GM10266 (cell line): ENCODE measurements at regions not wholly inside any gene's neighbourhood (a gene's known extent, or its start where the extent isn't known, plus 50 kb on each side); places are given as distances from the start of the nearest gene placed in this dataset.

Source experiments
- DNase-seq: peaks from one replicate; pipeline ENCODE4 v3.0.0; 2012; ENCODE audit errors: extremely low spot score
- TF ChIP-seq, protein P1 (sequence below): IDR thresholded peaks from 2 replicates; pipeline ENCODE4 v1.5.1; 2012; ENCODE audit warnings: mild to moderate bottlenecking, low read depth; ENCODE audit not compliant: control insufficient read depth, insufficient read depth; ENCODE audit errors: missing control alignments

DNA sequence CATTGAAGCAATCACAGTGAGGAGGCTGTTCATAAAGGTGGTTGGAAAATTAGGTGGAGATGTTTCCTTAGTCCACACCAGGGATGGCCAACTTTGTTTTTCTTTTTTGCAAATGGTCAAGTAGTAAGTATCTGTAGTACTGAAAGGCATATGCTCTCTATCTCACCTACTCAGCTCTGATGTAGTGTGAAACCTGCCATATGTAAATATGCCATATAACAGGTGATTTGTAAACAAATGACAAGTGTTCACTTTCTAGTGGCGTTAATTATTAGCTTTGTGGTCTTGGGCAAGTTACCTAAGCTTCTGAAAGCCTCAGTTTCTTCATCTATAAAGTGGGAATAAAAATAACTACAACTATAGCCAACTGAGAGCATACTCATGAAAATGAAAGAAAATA lies 421.4 kb upstream of the LCORL start:
- DNase-seq: no peak
- TF ChIP-seq, protein P1, sequence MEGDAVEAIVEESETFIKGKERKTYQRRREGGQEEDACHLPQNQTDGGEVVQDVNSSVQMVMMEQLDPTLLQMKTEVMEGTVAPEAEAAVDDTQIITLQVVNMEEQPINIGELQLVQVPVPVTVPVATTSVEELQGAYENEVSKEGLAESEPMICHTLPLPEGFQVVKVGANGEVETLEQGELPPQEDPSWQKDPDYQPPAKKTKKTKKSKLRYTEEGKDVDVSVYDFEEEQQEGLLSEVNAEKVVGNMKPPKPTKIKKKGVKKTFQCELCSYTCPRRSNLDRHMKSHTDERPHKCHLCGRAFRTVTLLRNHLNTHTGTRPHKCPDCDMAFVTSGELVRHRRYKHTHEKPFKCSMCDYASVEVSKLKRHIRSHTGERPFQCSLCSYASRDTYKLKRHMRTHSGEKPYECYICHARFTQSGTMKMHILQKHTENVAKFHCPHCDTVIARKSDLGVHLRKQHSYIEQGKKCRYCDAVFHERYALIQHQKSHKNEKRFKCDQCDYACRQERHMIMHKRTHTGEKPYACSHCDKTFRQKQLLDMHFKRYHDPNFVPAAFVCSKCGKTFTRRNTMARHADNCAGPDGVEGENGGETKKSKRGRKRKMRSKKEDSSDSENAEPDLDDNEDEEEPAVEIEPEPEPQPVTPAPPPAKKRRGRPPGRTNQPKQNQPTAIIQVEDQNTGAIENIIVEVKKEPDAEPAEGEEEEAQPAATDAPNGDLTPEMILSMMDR: no peak

DNA sequence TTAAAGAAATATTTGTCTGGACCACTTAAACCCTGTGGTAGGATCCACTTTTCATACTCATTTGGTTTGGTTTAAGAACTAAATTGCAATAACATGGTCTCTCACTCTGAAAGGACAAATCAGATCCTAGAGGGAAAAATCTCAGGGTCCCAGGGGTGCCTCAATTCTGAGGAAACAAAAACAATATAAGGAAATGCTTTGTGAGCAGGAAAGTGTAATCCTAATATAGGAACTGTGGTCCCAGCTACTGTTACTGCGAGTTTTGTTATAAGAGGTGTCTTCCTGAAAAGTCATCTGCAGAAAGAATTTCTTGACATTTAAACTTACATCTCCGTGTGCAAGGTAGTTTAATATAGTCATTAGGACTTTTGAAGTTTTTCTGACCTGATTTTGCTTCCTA lies 420.1 kb upstream of the LCORL start:
- no peak for DNase-seq
- TF ChIP-seq, protein P1: no peak

DNA sequence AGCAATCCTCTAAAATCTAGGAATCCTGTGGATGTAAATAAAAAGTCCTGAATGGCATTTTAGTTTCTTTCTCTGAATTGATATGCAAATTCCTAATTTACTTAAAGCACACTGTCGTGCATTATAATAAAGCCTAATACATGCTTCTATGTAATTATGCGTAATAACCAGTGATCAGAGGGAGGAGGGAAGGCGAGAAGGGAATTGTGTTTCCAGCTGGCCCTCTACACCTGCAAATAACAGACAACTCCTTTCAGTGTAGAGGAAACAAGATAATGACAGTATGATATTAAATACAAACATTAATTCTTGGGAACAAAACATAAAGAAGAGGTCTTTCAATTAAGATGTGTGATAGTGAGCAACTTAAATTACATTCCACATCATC lies 419.6 kb upstream of the LCORL start:
- TF ChIP-seq, protein P1: no peak
- no peak for DNase-seq

DNA sequence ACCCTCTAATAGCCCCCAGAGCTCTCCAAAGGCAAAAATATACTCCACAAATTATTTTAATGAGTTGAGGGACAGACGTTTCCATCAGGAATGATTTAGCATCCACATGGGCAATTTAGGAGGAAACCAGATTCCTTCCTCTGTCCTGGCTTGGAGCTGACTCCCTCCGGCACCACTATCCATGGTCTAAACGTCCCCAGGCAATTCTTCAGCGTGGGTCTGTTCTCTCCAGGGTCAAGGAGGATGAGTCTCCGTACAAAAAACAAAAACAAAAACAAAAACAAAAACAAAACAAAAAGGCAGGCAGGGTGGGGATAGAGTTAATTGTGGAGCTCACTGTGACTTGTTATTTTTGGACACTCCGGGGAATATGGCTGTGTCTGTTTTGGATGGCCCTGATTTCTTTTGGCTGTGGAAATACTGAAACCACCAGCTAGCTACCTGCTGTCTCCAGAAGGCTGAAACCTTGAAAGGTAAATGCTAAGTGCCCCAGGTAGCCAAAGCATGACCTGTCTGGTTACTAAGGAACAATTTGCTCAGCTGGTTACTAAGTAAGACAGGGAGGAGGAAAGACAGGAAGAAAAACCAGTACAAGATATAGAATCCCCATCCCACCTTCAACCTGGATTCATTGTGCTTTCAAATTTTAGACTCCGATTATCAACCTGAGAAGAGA lies 419.1 kb upstream of the LCORL start:
- TF ChIP-seq, protein P1: no peak
- DNase-seq: no peak

DNA sequence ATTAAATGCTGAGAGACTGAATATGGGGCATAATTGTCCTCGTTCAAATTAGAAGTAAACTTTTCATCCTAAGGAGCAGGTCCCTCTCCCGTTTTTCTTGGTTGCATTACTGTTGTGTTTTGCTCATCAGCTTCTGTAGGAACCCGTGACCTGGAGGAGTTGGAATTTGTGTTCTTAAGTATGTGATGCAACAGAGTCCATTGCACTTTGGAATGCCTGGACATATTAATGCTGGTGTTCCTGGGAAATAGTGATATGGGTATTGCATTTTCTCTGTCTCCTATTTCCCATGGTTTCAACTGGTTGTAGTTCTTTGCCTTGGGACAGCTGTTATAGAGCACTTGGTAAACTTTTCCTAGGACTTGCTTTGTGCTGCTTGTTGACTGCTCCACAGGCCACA lies 417.8 kb upstream of the LCORL start:
- DNase-seq: no peak

DNA sequence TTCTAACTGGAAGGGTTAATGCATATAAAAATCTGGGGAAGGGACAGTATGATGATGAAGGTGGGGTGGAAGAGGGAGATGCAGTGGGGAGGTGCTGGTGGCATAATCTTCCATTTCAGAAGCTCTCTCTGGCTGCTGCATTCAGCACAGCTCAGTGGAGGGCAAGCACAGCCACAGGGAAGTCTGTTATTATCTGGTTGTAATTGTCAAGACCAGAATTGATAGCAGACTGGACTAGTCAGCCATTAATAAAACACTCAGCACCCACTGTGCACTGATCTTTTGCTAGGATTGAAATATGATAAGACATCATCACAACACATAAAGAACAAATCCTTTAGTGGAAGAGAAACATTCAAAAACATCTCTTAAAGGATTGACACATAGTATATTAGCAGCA lies 414.2 kb upstream of the LCORL start:
- DNase-seq: no peak
- TF ChIP-seq, protein P1: no peak

More for the DNA sequence above, 417.8 kb upstream of the LCORL start:
- TF ChIP-seq, protein P1: no peak

DNA sequence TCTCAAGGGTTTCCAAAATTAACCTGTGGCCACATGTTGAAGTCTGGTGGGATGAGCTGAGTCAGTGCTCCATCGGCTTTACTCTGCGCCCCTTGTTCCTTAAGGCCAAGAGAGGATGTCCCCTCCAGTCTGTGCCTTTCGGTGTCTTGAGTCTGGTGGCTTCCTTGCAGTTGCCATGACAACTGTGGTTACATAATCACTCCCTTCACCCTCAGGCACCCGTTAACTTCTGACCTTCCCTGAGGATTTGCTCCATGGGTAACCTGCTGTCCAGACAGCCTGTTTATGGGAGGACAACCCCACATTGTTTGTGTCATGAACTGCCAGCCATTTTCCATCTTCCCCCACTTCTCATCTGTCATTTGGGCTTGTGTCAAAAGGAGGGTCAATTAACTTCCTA lies 401.1 kb upstream of the LCORL start:
- TF ChIP-seq, protein P1: no peak
- DNase-seq: no peak
